ENCODE measurements at regions not wholly inside any gene's neighbourhood (a gene's known extent, or its start where the extent isn't known, plus 50 kb on each side); places are given as distances from the start of the nearest gene placed in this dataset.

DNA sequence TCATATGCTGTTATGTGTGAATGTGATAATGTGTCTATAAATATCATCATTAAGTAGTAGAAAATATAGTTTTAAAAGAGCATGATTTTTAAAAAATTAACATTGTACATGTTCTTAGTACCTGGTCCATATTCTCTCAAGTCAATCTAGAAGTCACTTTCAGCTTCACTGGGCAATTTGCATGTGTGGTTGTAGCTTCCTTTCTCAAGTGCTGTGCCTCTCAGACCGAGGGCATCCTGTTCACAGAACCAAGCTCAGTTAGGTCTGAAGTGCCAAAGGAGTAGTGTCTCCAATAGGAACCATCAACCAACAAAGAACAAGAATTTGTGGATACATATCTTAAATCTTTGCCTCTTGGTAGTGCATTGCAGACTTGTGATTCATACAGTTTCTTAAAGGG lies 541.8 kb upstream of the SLC10A2 start:
- TF ChIP-seq EP300 (IDR thresholded peaks at IDR 0.05; ENCODE audit: borderline replicate concordance) (no peak), USF1 (IDR thresholded peaks at IDR 0.05) (no peak), ZBTB7A (IDR thresholded peaks at IDR 0.05; ENCODE audit: low read depth) (no peak), CEBPB (IDR thresholded peaks at IDR 0.05) (no peak), YY1 (IDR thresholded peaks at IDR 0.05; ENCODE audit: low read depth) (no peak), TAF1 (IDR thresholded peaks at IDR 0.05; ENCODE audit: low read depth) (no peak), TEAD4 (IDR thresholded peaks at IDR 0.05) (no peak), RAD21 (IDR thresholded peaks at IDR 0.05; ENCODE audit: low read depth) (no peak), CREB1 (IDR thresholded peaks at IDR 0.05; ENCODE audit: low read depth) (no peak), EGR1 (IDR thresholded peaks at IDR 0.05) (no peak), FOXM1 (IDR thresholded peaks at IDR 0.05; ENCODE audit: borderline replicate concordance, low read depth) (no peak), TCF12 (IDR thresholded peaks at IDR 0.05; ENCODE audit: low read depth) (no peak)
- TF ChIP-seq, protein P1, sequence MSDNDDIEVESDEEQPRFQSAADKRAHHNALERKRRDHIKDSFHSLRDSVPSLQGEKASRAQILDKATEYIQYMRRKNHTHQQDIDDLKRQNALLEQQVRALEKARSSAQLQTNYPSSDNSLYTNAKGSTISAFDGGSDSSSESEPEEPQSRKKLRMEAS (IDR thresholded peaks at IDR 0.05): no peak
- TF ChIP-seq, protein P2, sequence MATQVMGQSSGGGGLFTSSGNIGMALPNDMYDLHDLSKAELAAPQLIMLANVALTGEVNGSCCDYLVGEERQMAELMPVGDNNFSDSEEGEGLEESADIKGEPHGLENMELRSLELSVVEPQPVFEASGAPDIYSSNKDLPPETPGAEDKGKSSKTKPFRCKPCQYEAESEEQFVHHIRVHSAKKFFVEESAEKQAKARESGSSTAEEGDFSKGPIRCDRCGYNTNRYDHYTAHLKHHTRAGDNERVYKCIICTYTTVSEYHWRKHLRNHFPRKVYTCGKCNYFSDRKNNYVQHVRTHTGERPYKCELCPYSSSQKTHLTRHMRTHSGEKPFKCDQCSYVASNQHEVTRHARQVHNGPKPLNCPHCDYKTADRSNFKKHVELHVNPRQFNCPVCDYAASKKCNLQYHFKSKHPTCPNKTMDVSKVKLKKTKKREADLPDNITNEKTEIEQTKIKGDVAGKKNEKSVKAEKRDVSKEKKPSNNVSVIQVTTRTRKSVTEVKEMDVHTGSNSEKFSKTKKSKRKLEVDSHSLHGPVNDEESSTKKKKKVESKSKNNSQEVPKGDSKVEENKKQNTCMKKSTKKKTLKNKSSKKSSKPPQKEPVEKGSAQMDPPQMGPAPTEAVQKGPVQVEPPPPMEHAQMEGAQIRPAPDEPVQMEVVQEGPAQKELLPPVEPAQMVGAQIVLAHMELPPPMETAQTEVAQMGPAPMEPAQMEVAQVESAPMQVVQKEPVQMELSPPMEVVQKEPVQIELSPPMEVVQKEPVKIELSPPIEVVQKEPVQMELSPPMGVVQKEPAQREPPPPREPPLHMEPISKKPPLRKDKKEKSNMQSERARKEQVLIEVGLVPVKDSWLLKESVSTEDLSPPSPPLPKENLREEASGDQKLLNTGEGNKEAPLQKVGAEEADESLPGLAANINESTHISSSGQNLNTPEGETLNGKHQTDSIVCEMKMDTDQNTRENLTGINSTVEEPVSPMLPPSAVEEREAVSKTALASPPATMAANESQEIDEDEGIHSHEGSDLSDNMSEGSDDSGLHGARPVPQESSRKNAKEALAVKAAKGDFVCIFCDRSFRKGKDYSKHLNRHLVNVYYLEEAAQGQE (IDR thresholded peaks at IDR 0.05; ENCODE audit: low read depth): no peak
